Neural progenitor cell (in vitro differentiated cells): ENCODE measurements at regions not wholly inside any gene's neighbourhood (a gene's known extent, or its start where the extent isn't known, plus 50 kb on each side); places are given as distances from the start of the nearest gene placed in this dataset.

Experiments used
- DNase-seq: peaks from one replicate; pipeline ENCODE4 v3.0.0-alpha.2; 2016; ENCODE audit warnings: low spot score
- H2AFZ ChIP-seq: fragments of 200-600 bp; sonication (generic); replicated peaks from 2 replicates; pipeline ENCODE4 v1.6.1; 2016; ENCODE audit warnings: antibody characterized with exemption
- H3F3A ChIP-seq: fragments of 200-600 bp; sonication (generic); 2 replicates; pipeline ENCODE4 v1.6.1; 2016; ENCODE audit warnings: antibody characterized with exemption, low read depth
- H3K27ac ChIP-seq: fragments of 200-600 bp; sonication (generic); 2 replicates; pipeline ENCODE4 v1.5.1; 2016; ENCODE audit warnings: mild to moderate bottlenecking
- H3K27me3 ChIP-seq: fragments of 200-600 bp; sonication (generic); 2 replicates; pipeline ENCODE4 v1.6.1; 2016; ENCODE audit warnings: mild to moderate bottlenecking, moderate library complexity
- H3K36me3 ChIP-seq: fragments of 200-600 bp; sonication (generic); 2 replicates; pipeline ENCODE4 v1.5.1; 2016
- H3K4me1 ChIP-seq: fragments of 200-600 bp; sonication (generic); 2 replicates; pipeline ENCODE4 v1.6.1; 2016; ENCODE audit warnings: mixed run types
- H3K4me2 ChIP-seq: fragments of 200-600 bp; sonication (generic); 2 replicates; pipeline ENCODE4 v1.6.1; 2016
- H3K4me3 ChIP-seq: fragments of 200-600 bp; sonication (generic); 2 replicates; pipeline ENCODE4 v1.5.1; 2016
- H3K79me2 ChIP-seq: fragments of 200-600 bp; sonication (generic); 2 replicates; pipeline ENCODE4 v1.6.1; 2016; ENCODE audit warnings: low read depth
- H3K9ac ChIP-seq: fragments of 200-600 bp; sonication (generic); 2 replicates; pipeline ENCODE4 v1.6.1; 2016
- H3K9me3 ChIP-seq: fragments of 200-600 bp; sonication (generic); 2 replicates; pipeline ENCODE4 v1.5.1; 2016; ENCODE audit warnings: low read depth
- H4K20me1 ChIP-seq: fragments of 200-600 bp; sonication (generic); 2 replicates; pipeline ENCODE4 v1.6.1; 2016; ENCODE audit warnings: low read depth
- H3K27ac Mint-ChIP-seq: 3 replicates; pipeline ENCODE4 v1.8.0; 2021; ENCODE audit warnings: mixed read lengths
- H3K27me3 Mint-ChIP-seq: 2 replicates; pipeline ENCODE4 v1.8.0; 2022; ENCODE audit warnings: low read depth, mild to moderate bottlenecking, inconsistent platforms, moderate library complexity, mixed read lengths; ENCODE audit not compliant: insufficient read depth
- H3K36me3 Mint-ChIP-seq: 3 replicates; pipeline ENCODE4 v1.8.0; 2021; ENCODE audit warnings: mixed read lengths
- H3K4me1 Mint-ChIP-seq: 3 replicates; pipeline ENCODE4 v1.8.0; 2021; ENCODE audit warnings: mixed read lengths
- H3K4me3 Mint-ChIP-seq: 3 replicates; pipeline ENCODE4 v1.8.0; 2021; ENCODE audit warnings: mild to moderate bottlenecking, moderate library complexity, mixed read lengths
- H3K9me3 Mint-ChIP-seq: 3 replicates; pipeline ENCODE4 v1.8.0; 2020; ENCODE audit warnings: mixed read lengths
- CTCF ChIP-seq: fragments of 200-600 bp; sonication (generic); IDR thresholded peaks from 2 replicates; pipeline ENCODE4 v1.5.1; 2017; ENCODE audit warnings: antibody characterized with exemption, mild to moderate bottlenecking
- EZH2 ChIP-seq: fragments of 200-600 bp; sonication (generic); IDR thresholded peaks from 2 replicates; pipeline ENCODE4 v1.6.1; 2017; ENCODE audit warnings: antibody characterized with exemption, mild to moderate bottlenecking, moderate library complexity
- EZH2phosphoT487 ChIP-seq: fragments of 200-600 bp; sonication (generic); IDR thresholded peaks from 2 replicates; pipeline ENCODE4 v1.6.1; 2017; ENCODE audit warnings: antibody characterized with exemption

- H2AFZ ChIP-seq: no peak overlapping the region
- no peak overlapping the region for H3K27ac ChIP-seq
- Mint-ChIP-seq H3K36me3 (no peaks in the 10 kb centered on the region), H3K27me3 (peaks cover 14% of the 10 kb centered on the region), H3K4me1 (peaks cover 29% of the 10 kb centered on the region), H3K9me3 (peaks cover 5% of the 10 kb centered on the region), H3K27ac (no peak overlapping the region), H3K4me3 (no peak overlapping the region)
- H3F3A ChIP-seq: no peaks in the 10 kb centered on the region
- H3K9me3 ChIP-seq: no peaks in the 10 kb centered on the region
- no peaks in the 10 kb centered on the region for H3K27me3 ChIP-seq
- TF ChIP-seq EZH2 (no peak), EZH2phosphoT487 (no peak), CTCF (no peak)
- no peak overlapping the region for H3K4me3 ChIP-seq
- no peaks in the 10 kb centered on the region for H3K4me1 ChIP-seq
- H3K36me3 ChIP-seq: no peaks in the 10 kb centered on the region
- H3K4me2 ChIP-seq: no peak overlapping the region
- H3K9ac ChIP-seq: no peak overlapping the region
- no peak for DNase-seq
- no peaks in the 10 kb centered on the region for H3K79me2 ChIP-seq
- no peaks in the 10 kb centered on the region for H4K20me1 ChIP-seq
Measured at GRCh38 chr1:232875536-232875935, 70.3 kb downstream of the MAP10 start.

- Mint-ChIP-seq H3K27ac (no peak overlapping the region), H3K27me3 (peaks cover 12% of the 10 kb centered on the region), H3K36me3 (no peaks in the 10 kb centered on the region), H3K9me3 (peaks cover 5% of the 10 kb centered on the region), H3K4me1 (peaks cover 29% of the 10 kb centered on the region), H3K4me3 (no peak overlapping the region)
- Histone ChIP-seq H3K4me1 (no peaks in the 10 kb centered on the region), H3K9me3 (no peaks in the 10 kb centered on the region), H3K36me3 (no peaks in the 10 kb centered on the region), H3K79me2 (no peaks in the 10 kb centered on the region), H3K9ac (no peak overlapping the region), H3K4me2 (no peak overlapping the region), H3K4me3 (no peak overlapping the region), H4K20me1 (no peaks in the 10 kb centered on the region), H3K27me3 (no peaks in the 10 kb centered on the region), H3K27ac (no peak overlapping the region), H3F3A (no peaks in the 10 kb centered on the region), H2AFZ (no peak overlapping the region)
- DNase-seq: no peak
- TF ChIP-seq EZH2phosphoT487 (no peak), CTCF (no peak), EZH2 (no peak)
Measured at GRCh38 chr1:232876506-232877364, 71.5 kb downstream of the MAP10 start.

GRCh38 chr1:232877365-232878028 lies 72.3 kb downstream of the MAP10 start:
- no peak for DNase-seq

More at GRCh38 chr1:232877365-232878028, 72.3 kb downstream of the MAP10 start:
- H3K36me3 Mint-ChIP-seq: no peaks in the 10 kb centered on the region
- H3K9me3 Mint-ChIP-seq: peaks cover 5% of the 10 kb centered on the region
- Histone ChIP-seq H2AFZ (no peak overlapping the region), H3K9ac (no peak overlapping the region), H3F3A (no peaks in the 10 kb centered on the region), H3K4me2 (no peak overlapping the region), H3K36me3 (no peaks in the 10 kb centered on the region), H4K20me1 (no peaks in the 10 kb centered on the region), H3K4me1 (no peaks in the 10 kb centered on the region), H3K9me3 (no peaks in the 10 kb centered on the region), H3K79me2 (no peaks in the 10 kb centered on the region), H3K27ac (no peak overlapping the region), H3K4me3 (no peak overlapping the region), H3K27me3 (no peaks in the 10 kb centered on the region)
- no peak overlapping the region for H3K27ac Mint-ChIP-seq
- no peak overlapping the region for H3K4me3 Mint-ChIP-seq
- H3K4me1 Mint-ChIP-seq: peaks cover 24% of the 10 kb centered on the region
- TF ChIP-seq EZH2phosphoT487: no peak
- TF ChIP-seq CTCF: no peak
- TF ChIP-seq EZH2: no peak
- H3K27me3 Mint-ChIP-seq: peaks cover 12% of the 10 kb centered on the region
